HEK293T (cell line): ENCODE measurements at regions not wholly inside any gene's neighbourhood (a gene's known extent, or its start where the extent isn't known, plus 50 kb on each side); places are given as distances from the start of the nearest gene placed in this dataset.

Experiments
- ARNT ChIP-seq: fragments of 450-650 bp; IDR thresholded peaks from 2 replicates; pipeline ENCODE4 v1.6.1; 2017; ENCODE audit warnings: mild to moderate bottlenecking
- BHLHE40 ChIP-seq: fragments of 450-650 bp; IDR thresholded peaks from 2 replicates; pipeline ENCODE4 v1.6.1; 2016; ENCODE audit warnings: mild to moderate bottlenecking, moderate library complexity, borderline replicate concordance
- CTBP1 ChIP-seq: fragments of 450-650 bp; IDR thresholded peaks from 2 replicates; pipeline ENCODE4 v1.6.1; 2016; ENCODE audit warnings: borderline replicate concordance
- ELF4 ChIP-seq: fragments of 450-650 bp; IDR thresholded peaks from 2 replicates; pipeline ENCODE4 v1.6.1; 2017; ENCODE audit warnings: antibody characterized with exemption
- FOXM1 ChIP-seq: fragments of 450-650 bp; IDR thresholded peaks from 2 replicates; pipeline ENCODE4 v1.6.1; 2017; ENCODE audit warnings: mild to moderate bottlenecking, borderline replicate concordance
- HDGF ChIP-seq: fragments of 450-650 bp; IDR thresholded peaks from 2 replicates; pipeline ENCODE4 v1.6.1; 2017; ENCODE audit warnings: antibody characterized with exemption, borderline replicate concordance
- LEF1 ChIP-seq: fragments of 450-650 bp; IDR thresholded peaks from 2 replicates; pipeline ENCODE4 v1.6.1; 2017; ENCODE audit warnings: mild to moderate bottlenecking, borderline replicate concordance
- NFRKB ChIP-seq: fragments of 450-650 bp; IDR thresholded peaks from 2 replicates; pipeline ENCODE4 v1.6.1; 2016; ENCODE audit warnings: mild to moderate bottlenecking, moderate library complexity
- SP1 ChIP-seq: fragments of 450-650 bp; IDR thresholded peaks from 2 replicates; pipeline ENCODE4 v1.6.1; 2017
- SUZ12 ChIP-seq: fragments of 450-650 bp; IDR thresholded peaks from 2 replicates; pipeline ENCODE4 v1.6.1; 2016; ENCODE audit warnings: mild to moderate bottlenecking
- TARDBP ChIP-seq: fragments of 450-650 bp; IDR thresholded peaks from 2 replicates; pipeline ENCODE4 v1.6.1; 2016
- ZNF384 ChIP-seq: fragments of 450-650 bp; IDR thresholded peaks from 2 replicates; pipeline ENCODE4 v1.6.1; 2016

DNA sequence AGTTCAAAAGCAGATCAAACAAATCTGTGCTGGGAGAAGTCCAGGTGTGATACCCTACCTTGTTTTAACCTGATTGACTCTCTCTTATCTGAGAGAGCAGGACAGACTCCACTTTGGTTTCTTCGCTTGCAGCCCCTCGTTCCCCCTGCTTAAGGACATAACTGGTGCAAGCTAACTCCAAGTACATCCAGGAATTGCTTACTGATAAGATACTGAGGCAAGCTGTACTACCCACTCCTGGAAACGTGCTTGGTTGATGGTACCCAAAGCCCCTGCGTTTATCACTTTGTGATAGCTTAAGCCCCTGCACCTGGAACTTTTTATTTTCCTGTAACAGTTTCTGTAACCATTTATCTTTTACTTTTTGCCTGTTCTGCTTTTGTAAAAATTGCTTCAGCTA lies 157.0 kb upstream of the OLIG3 start:
- TF ChIP-seq SP1, result no peak
- no peak for TF ChIP-seq BHLHE40
- no peak for TF ChIP-seq LEF1
- no peak for TF ChIP-seq SUZ12
- no peak for TF ChIP-seq HDGF
- TF ChIP-seq ELF4, result no peak
- no peak for TF ChIP-seq CTBP1
- no peak for TF ChIP-seq FOXM1
- no peak for TF ChIP-seq ZNF384
- TF ChIP-seq NFRKB, result no peak
- TF ChIP-seq TARDBP, result no peak
- TF ChIP-seq ARNT, result no peak
